HUES64 (cell line): ENCODE measurements at regions not wholly inside any gene's neighbourhood (a gene's known extent, or its start where the extent isn't known, plus 50 kb on each side); places are given as distances from the start of the nearest gene placed in this dataset.

Experiments used
- H3K27ac ChIP-seq: 2 replicates; pipeline ENCODE4 v1.7.0; 2013; ENCODE audit warnings: low read depth, low read length, inconsistent platforms
- H3K27me3 ChIP-seq: 2 replicates; pipeline ENCODE4 v1.6.1; 2013; ENCODE audit warnings: mild to moderate bottlenecking, low read length; ENCODE audit not compliant: insufficient read depth
- H3K36me3 ChIP-seq: 2 replicates; pipeline ENCODE4 v1.6.1; 2013; ENCODE audit warnings: mild to moderate bottlenecking, low read length; ENCODE audit not compliant: insufficient read depth
- H3K4me1 ChIP-seq: 2 replicates; pipeline ENCODE4 v1.6.1; 2013; ENCODE audit warnings: mild to moderate bottlenecking, low read length, moderate library complexity; ENCODE audit not compliant: insufficient read depth
- H3K4me3 ChIP-seq: 2 replicates; pipeline ENCODE4 v1.5.1; 2013; ENCODE audit warnings: mild to moderate bottlenecking, low read length, moderate library complexity
- H3K9ac ChIP-seq: 2 replicates; pipeline ENCODE4 v1.6.1; 2013; ENCODE audit warnings: mild to moderate bottlenecking, low read depth, low read length
- H3K9me3 ChIP-seq: 2 replicates; pipeline ENCODE4 v1.6.1; 2013; ENCODE audit warnings: low read depth, low read length; ENCODE audit not compliant: insufficient read depth
- WGBS: fragments of 150-250, 120-280 bp; methylation state at CpG from one replicate; pipeline ENCODE4 v1.1.7; 2013; ENCODE audit warnings: missing lambda C conversion rate; 5-methylcytosine and 5-hydroxymethylcytosine counted together

GRCh38 chr1:60753036-60753900, 329.1 kb upstream of the NFIA start:
- H3K36me3 ChIP-seq = no peaks in the 10 kb centered on the region
- H3K9me3 ChIP-seq = no peaks in the 10 kb centered on the region
- no peaks in the 10 kb centered on the region for H3K4me1 ChIP-seq
- H3K4me3 ChIP-seq = no peak overlapping the region
- no peak overlapping the region for H3K9ac ChIP-seq
- no peak overlapping the region for H3K27ac ChIP-seq
- no peaks in the 10 kb centered on the region for H3K27me3 ChIP-seq
- 93% methylated on average over 8 of the region's 9 CpGs for WGBS

- Histone ChIP-seq H3K36me3 (no peaks in the 10 kb centered on the region), H3K4me3 (no peak overlapping the region), H3K27ac (no peak overlapping the region), H3K9ac (no peak overlapping the region), H3K4me1 (no peaks in the 10 kb centered on the region), H3K27me3 (no peaks in the 10 kb centered on the region), H3K9me3 (no peaks in the 10 kb centered on the region)
- 90% methylated on average over 1 of the region's 1 CpG for WGBS
Measured at GRCh38 chr1:60751306-60751705, 331.1 kb upstream of the NFIA start.

GRCh38 chr1:60747353-60747752, 335.0 kb upstream of the NFIA start:
- Histone ChIP-seq H3K36me3 (no peaks in the 10 kb centered on the region), H3K27me3 (no peaks in the 10 kb centered on the region), H3K27ac (no peak overlapping the region), H3K4me3 (no peak overlapping the region), H3K9me3 (no peaks in the 10 kb centered on the region), H3K4me1 (no peaks in the 10 kb centered on the region), H3K9ac (no peak overlapping the region)
- 94% methylated on average over 5 of the region's 5 CpGs for WGBS

DNA sequence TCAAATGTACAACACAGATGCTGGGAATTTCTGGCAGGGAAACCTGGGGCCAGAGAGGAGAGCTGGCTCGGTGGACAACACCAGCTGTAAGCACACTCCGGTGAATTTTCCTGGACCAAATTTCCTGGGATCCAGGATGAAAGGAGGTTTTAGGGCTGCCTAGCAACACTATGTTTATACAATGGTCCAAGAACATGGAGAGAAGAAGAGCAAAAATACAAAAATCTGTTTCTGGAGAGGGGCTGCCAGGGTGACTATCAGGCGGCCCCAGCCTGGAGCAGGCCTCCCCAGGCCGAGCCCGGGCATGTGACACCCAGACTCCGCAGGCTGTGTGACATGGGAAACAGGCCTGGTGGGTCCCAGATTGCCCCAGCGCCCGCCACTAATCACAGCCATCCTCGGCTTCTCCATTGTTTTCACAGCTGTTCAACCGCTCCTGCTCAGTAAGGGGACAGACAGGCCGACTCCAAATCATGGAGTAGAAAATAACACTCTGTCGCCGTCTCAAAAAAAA, 336.0 kb upstream of the NFIA start:
- H3K4me1 ChIP-seq = no peaks in the 10 kb centered on the region
- no peaks in the 10 kb centered on the region for H3K9me3 ChIP-seq
- H3K9ac ChIP-seq = no peak overlapping the region
- H3K4me3 ChIP-seq = no peak overlapping the region
- no peaks in the 10 kb centered on the region for H3K27me3 ChIP-seq
- H3K27ac ChIP-seq = no peak overlapping the region
- 85% methylated on average over 13 of the region's 13 CpGs for WGBS
- H3K36me3 ChIP-seq = no peaks in the 10 kb centered on the region

- WGBS = 82% methylated on average over 2 of the region's 2 CpGs
- Histone ChIP-seq H3K27ac (no peak overlapping the region), H3K4me1 (no peaks in the 10 kb centered on the region), H3K4me3 (no peak overlapping the region), H3K9ac (no peak overlapping the region), H3K27me3 (no peaks in the 10 kb centered on the region), H3K9me3 (no peaks in the 10 kb centered on the region), H3K36me3 (no peaks in the 10 kb centered on the region)
Measured at GRCh38 chr1:60745484-60745883, 336.9 kb upstream of the NFIA start.

- Histone ChIP-seq H3K9ac (no peak overlapping the region), H3K9me3 (no peaks in the 10 kb centered on the region), H3K36me3 (no peaks in the 10 kb centered on the region), H3K27ac (no peak overlapping the region), H3K4me1 (no peaks in the 10 kb centered on the region), H3K27me3 (no peaks in the 10 kb centered on the region), H3K4me3 (no peak overlapping the region)
- 94% methylated on average over 4 of the region's 4 CpGs for WGBS
Measured at GRCh38 chr1:60742339-60742738, 340.0 kb upstream of the NFIA start.

DNA sequence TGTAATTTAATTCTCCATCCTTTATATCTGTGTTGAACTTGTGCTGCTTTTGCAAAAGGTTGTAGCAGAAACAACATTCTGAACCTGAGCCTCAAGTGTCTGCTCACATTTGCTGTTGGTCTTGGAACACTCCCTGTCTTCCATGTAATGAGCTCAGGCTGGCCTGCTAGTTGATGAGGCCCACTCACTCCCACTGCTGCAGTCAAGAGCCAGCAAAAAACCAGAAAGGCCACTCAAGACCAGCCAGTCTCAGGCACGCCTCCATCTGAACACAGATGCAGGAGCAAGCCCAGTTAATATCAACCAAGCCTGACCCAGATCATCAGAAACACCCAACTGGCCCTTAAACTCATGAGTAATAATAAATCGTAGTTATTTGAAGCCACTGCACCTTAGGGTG, 342.2 kb upstream of the NFIA start:
- no peak overlapping the region for H3K9ac ChIP-seq
- no peaks in the 10 kb centered on the region for H3K9me3 ChIP-seq
- no peak overlapping the region for H3K4me3 ChIP-seq
- H3K36me3 ChIP-seq = no peaks in the 10 kb centered on the region
- 100% methylated on average over 2 of the region's 2 CpGs for whole genome bisulfite sequencing
- H3K4me1 ChIP-seq = no peaks in the 10 kb centered on the region
- no peaks in the 10 kb centered on the region for H3K27me3 ChIP-seq
- H3K27ac ChIP-seq = no peak overlapping the region

DNA sequence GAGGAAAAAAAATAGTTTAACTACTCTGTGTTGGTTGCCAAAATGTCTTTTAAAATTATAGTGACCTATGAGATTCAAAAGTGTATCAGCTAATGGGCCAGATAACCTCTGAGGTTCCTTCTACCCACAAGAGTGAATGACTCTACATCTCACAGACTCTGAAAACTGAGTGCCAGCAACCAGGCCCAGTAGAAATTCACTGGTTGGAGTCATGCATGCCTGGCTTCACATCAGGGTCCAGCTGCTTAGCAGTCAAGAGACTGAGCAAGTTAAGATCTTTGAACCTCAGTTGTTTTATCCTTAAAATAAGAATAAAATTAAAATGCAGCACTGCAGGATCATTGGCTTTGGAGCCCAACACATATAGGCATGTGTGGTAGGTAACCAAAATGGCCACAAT, 342.6 kb upstream of the NFIA start:
- Histone ChIP-seq H3K4me3 (no peak overlapping the region), H3K4me1 (no peaks in the 10 kb centered on the region), H3K9ac (no peak overlapping the region), H3K27me3 (no peaks in the 10 kb centered on the region), H3K36me3 (no peaks in the 10 kb centered on the region), H3K9me3 (no peaks in the 10 kb centered on the region), H3K27ac (no peak overlapping the region)

GRCh38 chr1:60732977-60733401, 349.4 kb upstream of the NFIA start:
- Histone ChIP-seq H3K27me3 (no peaks in the 10 kb centered on the region), H3K4me3 (no peak overlapping the region), H3K36me3 (no peaks in the 10 kb centered on the region), H3K27ac (no peak overlapping the region), H3K4me1 (no peaks in the 10 kb centered on the region), H3K9me3 (0 out of 2 replicates have a peak, but pooled peaks cover 4% of the 10 kb centered on the region), H3K9ac (no peak overlapping the region)
- 96% methylated on average over 3 of the region's 3 CpGs for WGBS

DNA sequence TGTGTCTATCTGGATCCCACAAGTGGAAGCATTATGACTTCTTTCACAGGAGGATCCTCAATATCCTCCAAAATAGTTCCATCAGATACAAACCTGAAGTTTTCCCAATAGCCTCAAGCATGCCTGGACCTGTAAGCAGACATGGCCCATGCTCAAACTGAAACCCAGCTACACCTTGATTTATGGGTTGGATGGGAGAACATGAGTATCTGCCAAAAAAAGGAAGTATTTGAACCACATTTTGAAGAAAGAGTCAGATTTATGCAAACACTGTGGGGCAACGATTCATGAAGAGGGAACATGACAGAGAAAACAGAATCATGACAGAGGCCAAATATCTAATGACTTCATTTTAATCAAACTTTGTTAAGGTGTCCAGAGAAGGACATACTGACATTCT, 351.0 kb upstream of the NFIA start:
- H3K4me3 ChIP-seq = no peak overlapping the region
- no peak overlapping the region for H3K27ac ChIP-seq
- 96% methylated on average over 1 of the region's 1 CpG for WGBS
- H3K9ac ChIP-seq = no peak overlapping the region
- H3K27me3 ChIP-seq = no peaks in the 10 kb centered on the region
- H3K36me3 ChIP-seq = no peaks in the 10 kb centered on the region
- no peaks in the 10 kb centered on the region for H3K4me1 ChIP-seq
- H3K9me3 ChIP-seq = 0 out of 2 replicates have a peak, but pooled peaks cover 4% of the 10 kb centered on the region

DNA sequence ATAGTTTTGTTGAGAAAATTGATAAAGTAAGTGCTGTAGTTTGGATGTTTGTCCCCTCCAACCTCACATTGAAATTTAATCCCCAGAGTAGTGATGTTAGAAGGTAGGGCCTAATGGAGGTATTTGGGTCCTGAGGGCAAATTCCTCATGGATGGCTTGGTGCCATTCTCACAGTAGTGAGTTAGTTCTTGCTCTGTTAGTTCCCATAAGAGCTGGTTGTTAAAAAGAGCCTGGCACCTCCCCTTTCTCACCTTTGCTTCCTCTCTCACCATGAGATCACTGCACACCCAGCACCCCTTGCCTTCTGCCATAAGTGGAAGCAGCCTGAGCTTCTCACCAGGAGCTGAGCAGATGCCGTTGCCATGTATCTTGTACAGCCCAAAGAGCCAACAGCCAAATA, 354.8 kb upstream of the NFIA start:
- Histone ChIP-seq H3K4me3 (no peak overlapping the region), H3K9me3 (0 out of 2 replicates have a peak, but pooled peaks cover 4% of the 10 kb centered on the region), H3K4me1 (no peaks in the 10 kb centered on the region), H3K9ac (no peak overlapping the region), H3K27ac (no peak overlapping the region), H3K36me3 (no peaks in the 10 kb centered on the region), H3K27me3 (no peaks in the 10 kb centered on the region)
- 85% methylated on average over 1 of the region's 1 CpG for WGBS
